HG02840 (cell line): ENCODE measurements at regions not wholly inside any gene's neighbourhood (a gene's known extent, or its start where the extent isn't known, plus 50 kb on each side); places are given as distances from the start of the nearest gene placed in this dataset.

Source experiments
- ATAC-seq: cut with Tn5 transposase; IDR thresholded peaks from one replicate; pipeline ENCODE4 v1.9.1; 2021; ENCODE audit warnings: mild to moderate bottlenecking, moderate library complexity, moderate number of reproducible peaks; ENCODE audit not compliant: unreplicated experiment, low FRiP score

GRCh38 chr11:130765406-130765805 lies 150.9 kb downstream of the SNX19 start:
- no peak for ATAC-seq

- no peak for ATAC-seq
These were observed 150.2 kb downstream of the SNX19 start for GRCh38 chr11:130765951-130766649.

- no peak for ATAC-seq
These were observed 149.4 kb downstream of the SNX19 start for GRCh38 chr11:130766650-130767565.

- ATAC-seq = no peak
These were observed 146.3 kb downstream of the SNX19 start for GRCh38 chr11:130769782-130770535.

GRCh38 chr11:130771708-130772107 lies 144.6 kb downstream of the SNX19 start:
- ATAC-seq = no peak

- no peak for ATAC-seq
These were observed 143.7 kb downstream of the SNX19 start for GRCh38 chr11:130772266-130773227.

- no peak for ATAC-seq
These were observed 142.9 kb downstream of the SNX19 start for GRCh38 chr11:130773244-130773820.

- ATAC-seq = no peak
These were observed 141.6 kb downstream of the SNX19 start for GRCh38 chr11:130774703-130775102.

- no peak for ATAC-seq
These were observed 140.8 kb downstream of the SNX19 start for GRCh38 chr11:130775306-130776060.

- ATAC-seq = no peak
These were observed 140.2 kb downstream of the SNX19 start for GRCh38 chr11:130776061-130776419.

- no peak for ATAC-seq
These were observed 138.3 kb downstream of the SNX19 start for GRCh38 chr11:130778026-130778425.

- ATAC-seq = no peak
These were observed 137.6 kb downstream of the SNX19 start for GRCh38 chr11:130778705-130779104.

GRCh38 chr11:130779267-130779666 lies 137.0 kb downstream of the SNX19 start:
- ATAC-seq = no peak

- ATAC-seq = no peak
These were observed 136.3 kb downstream of the SNX19 start for GRCh38 chr11:130779943-130780342.

- ATAC-seq = no peak
These were observed 135.8 kb downstream of the SNX19 start for GRCh38 chr11:130780437-130780836.

- no peak for ATAC-seq
These were observed 134.3 kb downstream of the SNX19 start for GRCh38 chr11:130781931-130782330.

- no peak for ATAC-seq
These were observed 133.7 kb downstream of the SNX19 start for GRCh38 chr11:130782361-130783222.

GRCh38 chr11:130783323-130783722 lies 133.0 kb downstream of the SNX19 start:
- ATAC-seq = no peak
